ENCODE measurements at regions not wholly inside any gene's neighbourhood (a gene's known extent, or its start where the extent isn't known, plus 50 kb on each side); places are given as distances from the start of the nearest gene placed in this dataset.

- no peak for TF ChIP-seq CTCF (IDR thresholded peaks at IDR 0.05)
- TF ChIP-seq ZFX (IDR thresholded peaks at IDR 0.05; ENCODE audit: borderline replicate concordance) = no peak
- H3K27ac ChIP-seq = no peak overlapping the region
Observed at GRCh38 chr6:132972971-132973370, 158.6 kb downstream of the RPS12 start.

- H3K27ac ChIP-seq = no peak overlapping the region
- TF ChIP-seq ZFX (IDR thresholded peaks at IDR 0.05; ENCODE audit: borderline replicate concordance) (no peak), CTCF (IDR thresholded peaks at IDR 0.05) (no peak)
Observed at GRCh38 chr6:132973514-132973993, 159.2 kb downstream of the RPS12 start.

- no peak for TF ChIP-seq CTCF (IDR thresholded peaks at IDR 0.05)
- TF ChIP-seq ZFX (IDR thresholded peaks at IDR 0.05; ENCODE audit: borderline replicate concordance) = no peak
Observed at GRCh38 chr6:132974122-132974521, 159.8 kb downstream of the RPS12 start.

GRCh38 chr6:132977413-132977812, 163.0 kb downstream of the RPS12 start:
- no peak for TF ChIP-seq ZFX (IDR thresholded peaks at IDR 0.05; ENCODE audit: borderline replicate concordance)
- no peak for TF ChIP-seq CTCF (IDR thresholded peaks at IDR 0.05)
- H3K27ac ChIP-seq = no peak overlapping the region

More at GRCh38 chr6:132974122-132974521, 159.8 kb downstream of the RPS12 start:
- no peak overlapping the region for H3K27ac ChIP-seq

GRCh38 chr6:132978685-132979084, 164.3 kb downstream of the RPS12 start:
- TF ChIP-seq CTCF (IDR thresholded peaks at IDR 0.05) = no peak
- no peak for TF ChIP-seq ZFX (IDR thresholded peaks at IDR 0.05; ENCODE audit: borderline replicate concordance)
- no peak overlapping the region for H3K27ac ChIP-seq

GRCh38 chr6:132993738-132994137, 179.4 kb downstream of the RPS12 start:
- H3K27ac ChIP-seq = no peak overlapping the region
- TF ChIP-seq CTCF (IDR thresholded peaks at IDR 0.05) (no peak), ZFX (IDR thresholded peaks at IDR 0.05; ENCODE audit: borderline replicate concordance) (no peak)

- TF ChIP-seq ZFX (IDR thresholded peaks at IDR 0.05; ENCODE audit: borderline replicate concordance) = no peak
- no peak for TF ChIP-seq CTCF (IDR thresholded peaks at IDR 0.05)
- H3K27ac ChIP-seq = no peak overlapping the region
Observed at GRCh38 chr6:132995009-132995408, 180.6 kb downstream of the RPS12 start.

Measured in 22Rv1 (cell line).